HG02571 (cell line): ENCODE measurements at regions not wholly inside any gene's neighbourhood (a gene's known extent, or its start where the extent isn't known, plus 50 kb on each side); places are given as distances from the start of the nearest gene placed in this dataset.

Source experiments
- ATAC-seq: cut with Tn5 transposase; IDR thresholded peaks from one replicate; pipeline ENCODE4 v1.9.1; 2021; ENCODE audit warnings: mild to moderate bottlenecking, moderate library complexity; ENCODE audit not compliant: unreplicated experiment

DNA sequence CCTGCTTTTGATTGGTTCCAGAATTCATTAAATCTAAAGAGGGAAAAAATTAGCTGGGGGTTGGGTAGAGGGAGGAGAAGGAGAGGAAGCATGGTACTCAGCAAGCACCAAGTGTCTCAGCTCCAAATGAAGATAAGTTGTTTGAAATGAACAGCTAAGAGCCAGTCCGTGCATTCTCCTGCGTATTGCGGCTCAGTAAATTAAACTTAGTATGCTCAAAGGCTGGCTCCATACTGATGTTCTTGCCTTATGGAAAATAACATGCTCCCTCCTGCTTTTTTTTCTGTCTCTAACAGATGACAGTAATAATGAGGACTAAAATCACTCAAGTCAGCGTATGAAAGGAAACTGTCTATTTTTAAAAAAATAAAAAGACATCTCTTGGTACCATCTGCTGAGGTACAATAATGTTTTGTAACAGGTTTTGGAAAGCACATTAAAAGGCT, 161.0 kb downstream of the SPATA31D1 start:
- no peak for ATAC-seq

DNA sequence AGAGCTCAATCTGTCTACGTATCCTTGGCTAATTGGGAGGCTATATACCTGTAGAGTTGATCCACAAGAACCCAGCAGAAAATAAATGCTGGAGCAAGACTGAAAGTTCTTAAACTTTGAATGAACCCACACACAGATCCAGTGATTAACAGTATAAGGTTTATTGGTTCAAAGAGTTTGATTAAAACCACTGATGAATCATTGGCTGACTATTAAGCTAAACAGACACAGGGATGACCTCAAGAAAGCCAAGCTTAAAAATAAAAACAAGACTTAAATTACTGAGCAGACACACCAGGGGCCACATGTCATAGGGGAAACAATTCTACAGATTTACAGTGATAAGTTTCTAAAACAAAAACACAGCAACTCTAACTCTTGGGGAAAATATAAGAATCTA, 163.6 kb downstream of the SPATA31D1 start:
- ATAC-seq: no peak

DNA sequence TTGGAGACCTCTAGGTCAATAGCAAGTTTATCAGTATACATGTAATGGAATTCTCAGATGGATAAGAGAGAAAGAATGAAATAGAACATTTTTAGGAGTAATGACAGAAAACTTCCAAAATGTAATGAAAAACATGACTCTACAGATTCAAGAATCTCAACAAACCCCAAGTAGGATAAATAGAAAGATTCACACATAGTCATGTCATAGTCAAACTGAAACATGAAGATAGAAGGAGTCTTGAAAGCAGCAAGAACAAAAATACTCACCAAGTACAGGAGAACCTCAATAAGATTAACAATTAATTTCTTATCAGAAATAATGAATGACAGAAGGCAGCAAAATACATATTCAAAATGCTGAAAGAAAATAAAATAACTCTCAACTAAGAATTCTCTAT, 164.5 kb downstream of the SPATA31D1 start:
- no peak for ATAC-seq

- ATAC-seq: no peak
Observed at GRCh38 chr9:82154573-82154972, 166.0 kb downstream of the SPATA31D1 start.

DNA sequence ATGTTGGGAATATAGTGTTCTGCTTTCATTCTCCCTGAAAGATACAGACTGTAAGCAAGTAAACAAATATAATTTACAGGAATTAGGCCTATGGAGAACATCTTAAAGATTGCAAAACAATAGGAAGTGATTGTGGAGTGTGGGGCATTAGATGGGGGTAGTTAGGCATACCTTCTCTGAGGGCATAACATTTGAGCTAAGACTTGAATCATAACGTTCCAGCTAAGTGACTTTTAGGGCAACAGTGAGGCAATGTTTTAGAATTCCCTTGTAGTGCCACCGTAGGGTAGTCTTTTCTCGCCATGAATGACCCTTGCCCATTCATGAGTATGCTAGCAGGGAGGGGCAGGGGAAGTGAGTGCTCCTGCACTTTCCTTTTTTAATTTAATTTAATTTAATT, 173.3 kb downstream of the SPATA31D1 start:
- ATAC-seq: no peak

GRCh38 chr9:82164159-82164558, 175.6 kb downstream of the SPATA31D1 start:
- ATAC-seq: no peak

DNA sequence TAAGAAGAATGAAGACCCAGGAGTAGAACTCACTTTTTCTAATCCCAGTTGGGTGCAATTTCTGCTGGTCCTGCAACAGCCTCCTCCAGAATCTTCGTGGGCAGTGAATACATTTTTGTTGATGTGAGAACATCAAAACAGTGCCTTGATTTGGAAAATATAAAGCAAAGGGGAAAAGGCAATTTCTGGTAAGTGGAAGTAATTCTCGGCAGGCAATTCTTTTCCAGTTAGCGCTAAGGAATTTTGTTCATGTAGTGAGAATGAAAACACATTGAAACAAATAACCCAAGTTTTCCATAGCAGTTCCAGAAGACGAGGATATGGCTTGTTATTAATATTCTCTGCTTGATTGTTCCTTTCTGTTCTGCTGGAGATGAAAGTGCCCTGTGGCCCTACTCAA, 178.7 kb downstream of the SPATA31D1 start:
- no peak for ATAC-seq

GRCh38 chr9:82168585-82168984, 180.0 kb downstream of the SPATA31D1 start:
- ATAC-seq: no peak

GRCh38 chr9:82170866-82171265, 182.3 kb downstream of the SPATA31D1 start:
- no peak for ATAC-seq

GRCh38 chr9:82171271-82171670, 182.7 kb downstream of the SPATA31D1 start:
- no peak for ATAC-seq

DNA sequence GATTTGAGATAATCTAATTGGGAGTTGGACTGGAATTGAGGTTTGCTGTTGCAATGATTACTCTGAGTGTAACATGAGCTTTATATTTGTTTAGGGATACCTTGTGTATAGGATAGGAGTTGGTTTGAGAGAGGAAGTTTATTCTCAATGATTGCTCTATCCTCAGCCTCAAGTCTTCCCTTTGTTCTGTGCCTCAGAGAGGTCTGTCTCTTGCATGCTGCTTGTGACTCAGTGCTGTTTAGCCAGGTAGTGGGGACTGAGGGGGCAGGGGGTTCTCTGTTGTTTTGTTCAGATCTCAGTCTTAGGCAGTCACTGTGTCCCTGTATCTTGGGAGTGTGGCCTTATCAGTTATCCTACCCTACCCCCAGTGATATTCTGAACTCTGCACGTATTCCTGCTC, 192.1 kb downstream of the SPATA31D1 start:
- no peak for ATAC-seq

DNA sequence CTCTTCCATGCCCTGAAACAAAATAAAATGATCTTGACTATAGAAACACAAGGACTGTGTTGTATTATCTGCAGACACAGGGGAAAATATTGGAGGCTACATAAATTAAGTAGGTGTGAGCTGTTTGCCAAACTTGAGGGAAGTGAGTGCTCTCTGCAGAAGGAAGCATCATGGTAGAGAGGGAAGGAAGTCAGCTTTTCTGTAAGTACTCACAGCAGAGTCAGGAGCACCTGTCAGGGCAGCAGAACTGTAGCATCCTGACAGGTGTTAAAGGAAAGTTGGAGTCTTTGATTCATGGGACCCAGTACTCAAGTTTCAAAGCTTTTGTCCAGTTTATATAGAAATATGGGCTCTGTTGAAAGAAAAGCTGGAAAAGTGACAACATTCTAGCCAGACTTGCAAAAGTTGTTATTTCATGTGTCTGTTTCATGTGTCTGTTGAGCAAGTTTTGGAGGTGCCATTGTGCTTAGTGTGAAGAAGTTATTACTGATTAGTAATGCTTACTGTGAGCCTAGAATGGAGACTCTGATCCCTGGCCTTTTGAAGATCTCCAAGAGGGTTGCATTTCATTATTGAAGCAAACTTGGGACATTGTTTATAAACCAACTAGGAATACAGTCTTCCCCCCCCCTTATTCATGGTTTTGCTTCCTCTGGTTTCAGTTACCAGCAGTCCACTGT, 194.7 kb downstream of the SPATA31D1 start:
- ATAC-seq: no peak

DNA sequence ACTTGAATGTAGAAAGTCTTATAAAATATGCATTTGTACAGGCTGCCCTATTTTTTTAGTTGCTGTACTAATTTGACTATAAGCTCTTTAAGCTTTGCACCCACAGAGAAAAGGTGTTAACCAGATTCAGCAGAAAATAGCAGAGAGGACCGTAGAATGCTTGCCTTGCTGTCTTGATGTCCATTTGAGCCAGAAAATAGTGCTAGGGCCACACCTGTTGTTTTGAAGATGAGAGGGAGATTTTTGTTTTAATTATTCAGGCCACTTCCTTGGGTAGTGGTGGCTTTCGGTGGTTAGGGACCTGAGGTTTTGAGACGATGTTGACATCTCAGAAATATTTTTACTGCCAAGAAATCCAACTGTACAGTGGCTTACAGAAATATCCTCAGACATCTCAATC, 196.0 kb downstream of the SPATA31D1 start:
- ATAC-seq: no peak

GRCh38 chr9:82188817-82189216, 200.2 kb downstream of the SPATA31D1 start:
- no peak for ATAC-seq

- ATAC-seq: no peak
Observed at GRCh38 chr9:82191082-82191770, 202.7 kb downstream of the SPATA31D1 start.

GRCh38 chr9:82192211-82192610, 203.6 kb downstream of the SPATA31D1 start:
- ATAC-seq: no peak

- no peak for ATAC-seq
Observed at GRCh38 chr9:82196622-82197441, 208.3 kb downstream of the SPATA31D1 start.

- ATAC-seq: no peak
Observed at GRCh38 chr9:82201196-82201595, 212.6 kb downstream of the SPATA31D1 start.

GRCh38 chr9:82202808-82203207, 214.2 kb downstream of the SPATA31D1 start:
- ATAC-seq: no peak

- no peak for ATAC-seq
Observed at GRCh38 chr9:82206490-82206889, 217.9 kb downstream of the SPATA31D1 start.

DNA sequence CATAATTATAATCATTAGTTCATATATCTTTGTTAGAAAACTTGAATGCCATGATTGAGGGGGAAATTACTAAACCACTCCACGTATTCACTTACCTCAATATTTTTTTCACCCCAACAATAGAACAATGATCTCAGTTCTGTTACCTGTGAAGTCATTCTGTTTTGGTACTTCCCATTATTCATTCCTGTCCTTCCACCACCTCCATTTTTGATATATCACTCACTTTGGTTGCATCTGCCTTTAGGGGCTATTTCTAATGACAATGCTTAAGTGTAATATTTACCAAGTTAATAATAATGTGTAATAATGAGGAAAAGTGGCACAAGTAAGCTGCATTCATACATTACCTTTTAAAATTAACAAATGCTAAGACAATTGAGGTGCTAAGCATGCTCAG, 218.4 kb downstream of the SPATA31D1 start:
- ATAC-seq: no peak
